Dendritic cell treated with granulocyte-macrophage colony-stimulating factor and Interleukin-4, amounts not matched to agents 40 ng/mL and 50 ng/mL, for 4 days (primary cell): ENCODE measurements at regions not wholly inside any gene's neighbourhood (a gene's known extent, or its start where the extent isn't known, plus 50 kb on each side); places are given as distances from the start of the nearest gene placed in this dataset.
"Not testable (repeated sequence)": the region's sequence is repeated elsewhere in the genome, so short reads cannot be mapped to it uniquely, and the experiment has no call there.

ENCODE experiments used
- H3K27ac Mint-ChIP-seq: one replicate; pipeline ENCODE4 v1.8.0; 2022; ENCODE audit warnings: mild to moderate bottlenecking, mixed read lengths
- H3K27me3 Mint-ChIP-seq: one replicate; pipeline ENCODE4 v1.8.0; 2022; ENCODE audit warnings: mild to moderate bottlenecking, mixed read lengths
- H3K36me3 Mint-ChIP-seq: one replicate; pipeline ENCODE4 v1.8.0; 2022; ENCODE audit warnings: low read depth, mixed read lengths
- H3K4me1 Mint-ChIP-seq: one replicate; pipeline ENCODE4 v1.8.0; 2022; ENCODE audit warnings: low read depth, mixed read lengths
- H3K4me3 Mint-ChIP-seq: one replicate; pipeline ENCODE4 v1.8.0; 2022; ENCODE audit warnings: mild to moderate bottlenecking, moderate library complexity, mixed read lengths
- H3K9me3 Mint-ChIP-seq: one replicate; pipeline ENCODE4 v1.8.0; 2022; ENCODE audit warnings: mixed read lengths
- intact Hi-C: fragments of 100-400 bp; cut with micrococcal nuclease; formaldehyde crosslinking; loops from one replicate; pipeline ENCODE4 v1.15.0; 2022

GRCh38 chr2:48221846-48222516 is 92.5 kb upstream of the FOXN2 start:
- H3K4me1 Mint-ChIP-seq = peaks cover 47% of the 10 kb centered on the region
- intact Hi-C loops = loop anchor here (10.0 kb wide), 1 partner anchor 203 kb away; no protein-coding TSS in a partner anchor
- H3K36me3 Mint-ChIP-seq = no peaks in the 10 kb centered on the region
- no peak overlapping the region for H3K27ac Mint-ChIP-seq
- H3K9me3 Mint-ChIP-seq = no peaks in the 10 kb centered on the region
- H3K4me3 Mint-ChIP-seq = no peak overlapping the region
- no peaks in the 10 kb centered on the region for H3K27me3 Mint-ChIP-seq

GRCh38 chr2:48227617-48228344 is 86.7 kb upstream of the FOXN2 start:
- Mint-ChIP-seq H3K27me3 (no peaks in the 10 kb centered on the region), H3K4me3 (no peak overlapping the region)
- intact Hi-C loops = loop anchor here (5.0 to 10.0 kb wide), 2 partner anchors 35 to 197 kb away; no protein-coding TSS in a partner anchor

GRCh38 chr2:48228345-48228684 is 86.2 kb upstream of the FOXN2 start:
- peak overlapping the region; percentile 79 for H3K27ac Mint-ChIP-seq
- no peak overlapping the region for H3K4me3 Mint-ChIP-seq

More at GRCh38 chr2:48227617-48228344, 86.7 kb upstream of the FOXN2 start:
- peak overlapping the region; percentile 79 for H3K27ac Mint-ChIP-seq
- no peaks in the 10 kb centered on the region for H3K36me3 Mint-ChIP-seq
- no peaks in the 10 kb centered on the region for H3K9me3 Mint-ChIP-seq
- peaks cover 24% of the 10 kb centered on the region for H3K4me1 Mint-ChIP-seq

DNA sequence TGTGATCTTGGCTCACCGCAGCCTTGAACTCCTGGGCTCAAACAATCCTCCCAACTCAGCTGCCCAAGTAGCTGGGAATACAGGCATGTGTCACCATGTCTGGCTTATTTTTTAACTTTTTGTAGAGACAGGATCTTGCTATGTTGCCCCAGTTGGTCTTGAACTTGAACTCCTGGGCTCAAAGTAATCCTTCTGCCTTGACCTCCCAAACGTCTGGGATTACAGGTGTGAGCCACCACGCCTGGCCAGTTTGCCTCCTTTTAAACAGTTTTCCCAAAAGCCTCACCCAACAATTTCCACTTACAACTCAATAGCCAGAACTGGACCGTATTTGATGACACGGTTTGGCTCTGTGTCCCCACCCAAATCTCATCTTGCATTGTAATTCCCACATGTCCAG is 85.4 kb upstream of the FOXN2 start:
- H3K4me1 Mint-ChIP-seq = peaks cover 13% of the 10 kb centered on the region
- no peaks in the 10 kb centered on the region for H3K9me3 Mint-ChIP-seq
- H3K27me3 Mint-ChIP-seq = no peaks in the 10 kb centered on the region
- H3K27ac Mint-ChIP-seq = peak overlapping the region; percentile 79
- no peaks in the 10 kb centered on the region for H3K36me3 Mint-ChIP-seq
- intact Hi-C loops = loop anchor here (5.0 to 10.0 kb wide), 2 partner anchors 37 to 196 kb away; no protein-coding TSS in a partner anchor
- no peak overlapping the region for H3K4me3 Mint-ChIP-seq

More at GRCh38 chr2:48228345-48228684, 86.2 kb upstream of the FOXN2 start:
- no peaks in the 10 kb centered on the region for H3K9me3 Mint-ChIP-seq
- no peaks in the 10 kb centered on the region for H3K27me3 Mint-ChIP-seq
- peaks cover 21% of the 10 kb centered on the region for H3K4me1 Mint-ChIP-seq
- intact Hi-C loops = loop anchor here (5.0 to 10.0 kb wide), 2 partner anchors 36 to 196 kb away; no protein-coding TSS in a partner anchor
- H3K36me3 Mint-ChIP-seq = no peaks in the 10 kb centered on the region

DNA sequence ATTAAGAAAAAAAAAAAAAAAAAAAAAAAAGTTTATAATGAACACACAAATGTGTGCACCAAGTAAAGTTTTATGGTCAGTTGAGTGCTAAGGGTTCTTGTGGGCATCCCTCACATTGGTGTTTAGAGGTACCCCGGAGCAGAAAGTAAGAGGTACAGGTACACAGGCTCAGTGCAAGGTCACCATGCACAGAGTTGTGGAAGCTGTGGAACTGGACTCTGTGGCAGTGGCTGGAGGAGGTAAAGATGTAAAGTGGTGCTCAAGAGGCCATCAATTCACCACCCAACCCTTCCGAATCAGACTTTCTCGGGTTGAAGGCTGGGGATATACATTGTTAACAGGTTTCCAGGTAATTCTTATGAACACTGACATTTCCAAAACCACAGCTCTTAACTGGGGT is 83.6 kb upstream of the FOXN2 start:
- peaks cover 10% of the 10 kb centered on the region for H3K4me1 Mint-ChIP-seq
- no peaks in the 10 kb centered on the region for H3K36me3 Mint-ChIP-seq
- intact Hi-C loops = no loop called here
- H3K4me3 Mint-ChIP-seq = no peak overlapping the region
- H3K27ac Mint-ChIP-seq = peak overlapping the region; percentile 43
- H3K9me3 Mint-ChIP-seq = no peaks in the 10 kb centered on the region
- H3K27me3 Mint-ChIP-seq = no peaks in the 10 kb centered on the region

DNA sequence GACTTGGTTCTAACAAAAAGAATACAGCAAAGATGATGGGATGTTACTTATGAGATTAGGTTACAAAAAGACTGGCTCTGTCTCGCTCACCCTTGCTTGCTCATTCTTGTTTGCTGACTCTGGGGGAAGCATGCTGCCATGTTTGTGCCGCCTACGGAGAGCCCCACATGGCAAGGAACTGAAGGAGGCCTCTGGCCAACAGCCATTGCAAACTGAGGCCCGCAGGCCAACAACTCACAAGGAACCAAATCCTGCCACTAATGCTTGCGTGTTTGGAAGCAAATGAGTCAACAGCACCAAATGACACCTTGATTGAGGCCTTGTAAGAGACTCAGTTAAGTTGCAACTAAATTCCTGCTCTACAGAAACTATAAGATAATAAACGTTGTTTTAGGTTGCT is 82.1 kb upstream of the FOXN2 start:
- Mint-ChIP-seq H3K4me3 (no peak overlapping the region), H3K36me3 (no peaks in the 10 kb centered on the region), H3K27ac (no peak overlapping the region), H3K4me1 (peaks cover 16% of the 10 kb centered on the region), H3K9me3 (no peaks in the 10 kb centered on the region), H3K27me3 (no peaks in the 10 kb centered on the region)
- intact Hi-C loops = no loop called here

DNA sequence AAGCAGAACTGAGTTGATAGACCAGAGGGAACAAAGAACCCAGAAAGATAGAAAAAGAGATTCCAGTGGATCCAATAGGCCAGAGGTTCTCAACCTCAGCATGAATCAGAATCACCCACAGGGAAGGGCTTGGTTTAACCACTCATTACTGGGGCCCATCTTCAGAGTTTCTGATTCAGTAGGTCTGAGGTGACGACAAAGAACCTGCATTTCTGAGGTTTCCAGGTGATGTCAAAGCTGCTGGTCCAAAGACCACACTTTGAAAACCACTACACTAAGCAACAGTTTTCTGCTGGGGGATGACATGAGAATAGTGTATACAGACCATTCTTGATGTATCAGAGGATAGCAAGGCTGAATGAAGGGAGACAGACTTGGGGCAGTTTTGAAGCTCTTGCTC is 81.5 kb upstream of the FOXN2 start:
- peaks cover 16% of the 10 kb centered on the region for H3K4me1 Mint-ChIP-seq
- intact Hi-C loops = no loop called here
- no peaks in the 10 kb centered on the region for H3K9me3 Mint-ChIP-seq
- H3K27ac Mint-ChIP-seq = no peak overlapping the region
- H3K36me3 Mint-ChIP-seq = no peaks in the 10 kb centered on the region
- H3K4me3 Mint-ChIP-seq = no peak overlapping the region
- H3K27me3 Mint-ChIP-seq = no peaks in the 10 kb centered on the region

DNA sequence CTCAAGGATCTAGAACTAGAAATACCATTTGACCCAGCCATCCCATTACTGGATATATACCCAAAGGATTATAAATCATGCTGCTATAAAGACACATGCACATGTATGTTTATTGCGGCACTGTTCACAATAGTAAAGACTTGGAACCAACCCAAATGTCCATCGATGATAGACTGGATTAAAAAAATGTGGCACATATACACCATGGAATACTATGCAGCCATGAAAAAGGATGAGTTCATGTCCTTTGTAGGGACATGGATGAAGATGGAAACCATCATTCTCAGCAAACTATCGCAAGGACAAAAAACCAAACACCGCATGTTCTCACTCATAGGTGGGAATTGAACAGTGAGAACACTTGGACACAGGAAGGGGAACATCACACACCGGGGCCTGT is 80.7 kb upstream of the FOXN2 start:
- H3K4me1 Mint-ChIP-seq, H3K4me3 Mint-ChIP-seq, H3K9me3 Mint-ChIP-seq, H3K36me3 Mint-ChIP-seq, H3K27me3 Mint-ChIP-seq, intact Hi-C loops, H3K27ac Mint-ChIP-seq: not testable (repeated sequence)

- Mint-ChIP-seq H3K36me3 (no peaks in the 10 kb centered on the region), H3K27ac (no peak overlapping the region), H3K27me3 (no peaks in the 10 kb centered on the region), H3K9me3 (peaks cover 7% of the 10 kb centered on the region), H3K4me1 (peaks cover 5% of the 10 kb centered on the region), H3K4me3 (no peak overlapping the region)
- intact Hi-C loops = no loop called here
Measured at GRCh38 chr2:48235076-48235475, 79.4 kb upstream of the FOXN2 start.

DNA sequence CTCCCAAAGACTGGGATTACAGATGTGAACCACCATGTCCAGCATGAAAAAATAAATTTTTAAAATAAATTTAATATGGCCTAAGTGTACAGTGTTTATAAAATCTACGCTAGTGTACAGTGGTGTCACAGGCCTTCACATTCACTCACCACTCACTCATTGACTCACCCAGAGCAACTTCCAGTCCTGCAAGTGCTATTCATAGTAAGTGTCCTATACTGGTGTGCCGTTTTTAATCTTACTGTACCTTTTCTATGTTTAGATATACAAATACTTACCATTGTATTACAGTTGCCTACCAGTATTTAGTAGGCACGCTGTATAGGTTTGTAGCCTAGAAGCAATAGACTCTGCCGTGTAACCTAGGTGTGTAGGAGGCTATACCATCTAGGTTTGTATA is 76.1 kb upstream of the FOXN2 start:
- H3K36me3 Mint-ChIP-seq = no peaks in the 10 kb centered on the region
- no peaks in the 10 kb centered on the region for H3K27me3 Mint-ChIP-seq
- H3K4me3 Mint-ChIP-seq = no peak overlapping the region
- peaks cover 7% of the 10 kb centered on the region for H3K9me3 Mint-ChIP-seq
- peaks cover 18% of the 10 kb centered on the region for H3K4me1 Mint-ChIP-seq
- H3K27ac Mint-ChIP-seq = no peak overlapping the region
- intact Hi-C loops = no loop called here

- intact Hi-C loops = no loop called here
- H3K36me3 Mint-ChIP-seq = no peaks in the 10 kb centered on the region
- peaks cover 26% of the 10 kb centered on the region for H3K4me1 Mint-ChIP-seq
- H3K4me3 Mint-ChIP-seq = no peak overlapping the region
- H3K27me3 Mint-ChIP-seq = no peaks in the 10 kb centered on the region
- H3K27ac Mint-ChIP-seq = no peak overlapping the region
- peaks cover 7% of the 10 kb centered on the region for H3K9me3 Mint-ChIP-seq
Measured at GRCh38 chr2:48240912-48241311, 73.6 kb upstream of the FOXN2 start.

DNA sequence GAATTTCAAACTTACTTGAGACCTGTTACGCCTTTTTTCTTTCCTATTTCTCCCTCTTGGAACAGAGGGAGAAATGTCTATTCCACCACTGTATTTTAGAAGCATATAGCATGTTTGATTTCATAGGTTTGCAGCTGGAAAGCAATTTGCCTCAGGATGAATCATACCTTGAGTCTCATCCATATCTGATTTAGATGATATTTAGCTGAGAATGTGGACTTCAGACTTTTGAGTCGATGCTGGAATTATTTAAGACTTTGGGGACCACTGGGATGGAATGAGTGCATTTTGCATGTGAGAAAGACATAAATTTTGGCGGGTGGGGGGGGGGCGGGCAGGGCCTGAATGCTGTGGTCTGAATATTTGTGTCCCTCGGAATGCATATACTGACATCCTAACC is 67.3 kb upstream of the FOXN2 start:
- Mint-ChIP-seq H3K27ac (no peak overlapping the region), H3K36me3 (no peaks in the 10 kb centered on the region), H3K9me3 (no peaks in the 10 kb centered on the region), H3K4me3 (no peak overlapping the region), H3K27me3 (no peaks in the 10 kb centered on the region), H3K4me1 (peaks cover 36% of the 10 kb centered on the region)
- intact Hi-C loops = no loop called here

- H3K4me3 Mint-ChIP-seq = no peak overlapping the region
- no peak overlapping the region for H3K27ac Mint-ChIP-seq
- H3K4me1 Mint-ChIP-seq = peaks cover 30% of the 10 kb centered on the region
- H3K36me3 Mint-ChIP-seq = no peaks in the 10 kb centered on the region
- H3K9me3 Mint-ChIP-seq = no peaks in the 10 kb centered on the region
- H3K27me3 Mint-ChIP-seq = no peaks in the 10 kb centered on the region
- intact Hi-C loops = no loop called here
Measured at GRCh38 chr2:48248251-48248933, 66.1 kb upstream of the FOXN2 start.

- Mint-ChIP-seq H3K9me3 (no peaks in the 10 kb centered on the region), H3K27ac (no peak overlapping the region), H3K4me3 (no peak overlapping the region), H3K36me3 (no peaks in the 10 kb centered on the region), H3K27me3 (no peaks in the 10 kb centered on the region), H3K4me1 (peaks cover 26% of the 10 kb centered on the region)
- intact Hi-C loops = no loop called here
Measured at GRCh38 chr2:48249025-48249424, 65.5 kb upstream of the FOXN2 start.
